Hematopoietic multipotent progenitor cell (in vitro differentiated cells): ENCODE measurements at regions not wholly inside any gene's neighbourhood (a gene's known extent, or its start where the extent isn't known, plus 50 kb on each side); places are given as distances from the start of the nearest gene placed in this dataset.
"Not testable (repeated sequence)": the region's sequence is repeated elsewhere in the genome, so short reads cannot be mapped to it uniquely, and the experiment has no call there.

ENCODE experiments used
- DNase-seq, 3 donors: peaks; one replicate each; pipeline ENCODE4 v3.0.0-alpha.2; 2011 to 2015; ENCODE audit warnings: low read depth in 2 of 3, low spot score in 2 of 3

DNA sequence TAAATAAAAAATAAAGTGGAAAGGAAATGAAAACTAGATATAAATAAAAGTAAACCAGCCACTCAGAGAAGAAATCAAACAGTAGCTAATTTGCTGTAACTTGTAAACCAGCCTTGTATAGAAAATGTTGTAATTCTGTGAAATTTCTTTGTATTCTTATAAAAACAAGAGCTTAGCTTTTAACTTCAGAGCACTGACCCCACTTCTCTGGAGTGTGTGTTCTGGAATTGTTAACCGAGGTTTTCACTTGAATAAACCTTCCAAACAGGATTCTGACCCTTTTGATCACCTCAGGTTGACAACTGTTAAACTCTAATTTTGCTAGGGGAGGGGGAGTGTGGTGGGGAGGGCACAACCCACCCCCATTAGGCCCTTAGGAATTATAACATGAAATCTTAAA lies 151.9 kb upstream of the TRIM24 start:
- no peak for DNase-seq

DNA sequence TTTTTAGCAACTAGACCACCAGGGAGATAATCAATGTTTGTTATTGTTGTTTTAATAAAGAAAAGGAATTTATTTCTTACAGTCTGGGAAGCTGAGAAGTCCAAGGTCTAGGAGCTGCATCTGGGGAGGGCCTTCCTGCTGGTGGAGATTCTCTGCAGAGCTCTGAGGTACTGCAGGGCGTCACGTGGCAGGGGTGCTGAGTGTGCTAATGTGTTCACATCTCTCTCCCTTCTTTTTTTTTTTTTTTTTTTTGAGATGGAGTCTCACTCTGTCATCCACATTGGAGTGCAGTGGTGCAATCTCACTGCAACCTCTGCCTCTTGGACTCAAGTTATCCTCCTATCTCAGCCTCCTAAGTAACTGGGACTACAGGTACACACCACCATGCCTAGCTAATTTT lies 150.9 kb upstream of the TRIM24 start:
- DNase-seq, result no peak

DNA sequence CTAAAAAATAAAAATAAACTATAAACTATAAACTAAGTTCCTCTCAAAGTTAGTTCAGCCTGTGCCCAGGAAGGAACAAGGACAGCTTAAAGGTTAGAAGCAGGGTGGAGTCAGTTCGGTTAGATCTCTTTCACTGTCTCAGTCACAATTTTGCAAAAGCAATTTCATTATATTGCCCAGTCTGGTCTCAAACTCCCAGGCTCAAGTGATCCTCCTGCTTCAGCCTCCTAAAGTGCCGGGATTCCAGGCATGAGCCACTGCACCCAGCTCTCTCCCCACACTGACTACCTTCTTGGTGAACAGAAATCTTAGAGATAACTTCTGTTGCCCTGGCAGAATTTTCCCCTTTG lies 146.3 kb upstream of the TRIM24 start:
- no peak for DNase-seq

DNA sequence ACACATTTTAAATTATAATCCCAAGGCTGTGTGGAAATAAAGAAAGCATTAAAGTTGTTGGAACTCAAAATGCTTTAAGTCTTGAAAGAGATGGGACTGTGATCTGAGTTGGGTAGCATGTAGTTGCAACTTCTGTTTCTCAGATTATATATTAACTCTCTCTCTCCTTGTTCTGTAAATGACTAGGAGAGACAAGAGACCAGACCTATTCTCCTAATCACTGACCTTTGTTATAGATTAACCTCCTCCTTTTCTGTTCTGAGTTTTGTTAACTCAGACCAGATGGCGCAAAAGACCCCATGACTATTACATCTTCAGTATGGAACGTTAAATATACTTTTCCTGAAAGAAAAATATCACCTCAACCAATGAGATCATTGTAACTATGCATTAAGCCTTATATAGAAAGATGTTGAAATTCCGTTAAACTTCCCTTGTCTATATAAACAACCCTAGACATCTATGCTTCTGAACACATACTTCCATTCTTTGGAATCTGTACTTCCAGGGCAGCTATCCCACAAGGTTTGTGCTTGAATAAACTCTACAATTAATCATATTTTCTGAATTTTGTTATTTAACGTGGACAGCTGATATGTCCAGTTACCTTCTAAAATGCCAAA lies 143.5 kb upstream of the TRIM24 start:
- no peak for DNase-seq

DNA sequence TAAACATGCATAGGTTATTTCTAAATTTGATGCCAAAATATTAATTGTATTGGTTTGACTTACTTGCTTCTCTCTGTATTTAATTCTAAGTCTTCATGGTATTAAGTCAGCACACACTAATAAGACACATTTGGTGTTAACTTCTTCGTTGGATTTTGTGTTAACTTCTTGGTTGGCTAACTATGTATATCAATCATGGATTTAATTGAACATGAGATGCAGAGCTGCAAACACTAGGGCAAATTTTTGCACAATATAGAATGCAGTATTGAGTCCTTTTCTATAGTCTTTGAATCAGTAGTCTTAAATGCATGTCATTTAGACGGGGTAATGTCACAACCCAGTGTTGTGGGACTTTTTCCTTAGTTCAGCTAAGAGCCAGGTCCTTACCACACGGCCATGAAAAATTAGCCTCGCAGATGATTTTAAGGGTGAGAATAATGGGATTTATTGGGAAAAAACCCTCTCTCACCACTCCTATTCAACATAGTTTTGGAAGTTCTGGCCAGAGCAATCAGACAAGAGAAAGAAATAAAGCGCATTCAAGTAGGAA lies 142.9 kb upstream of the TRIM24 start:
- no peak for DNase-seq

DNA sequence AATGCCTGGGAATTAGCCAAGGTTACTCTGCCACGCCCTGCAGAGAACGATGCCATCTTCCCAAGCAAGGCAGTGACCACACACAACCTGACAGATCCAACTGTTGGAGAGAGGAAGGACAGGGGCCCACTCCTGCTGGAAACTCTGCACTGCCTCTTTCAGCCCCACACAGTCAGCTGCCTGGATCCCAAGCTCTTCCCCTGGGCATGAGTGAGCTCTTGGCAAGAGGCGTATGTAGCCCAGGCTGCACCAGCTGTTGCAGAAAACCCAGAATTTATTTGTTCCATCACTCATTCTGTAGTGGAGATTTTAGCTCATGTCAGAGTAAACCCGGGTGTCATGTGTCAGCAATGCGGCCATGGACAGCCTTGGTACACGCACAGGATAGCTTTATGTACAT lies 135.1 kb upstream of the TRIM24 start:
- no peak for DNase-seq

DNA sequence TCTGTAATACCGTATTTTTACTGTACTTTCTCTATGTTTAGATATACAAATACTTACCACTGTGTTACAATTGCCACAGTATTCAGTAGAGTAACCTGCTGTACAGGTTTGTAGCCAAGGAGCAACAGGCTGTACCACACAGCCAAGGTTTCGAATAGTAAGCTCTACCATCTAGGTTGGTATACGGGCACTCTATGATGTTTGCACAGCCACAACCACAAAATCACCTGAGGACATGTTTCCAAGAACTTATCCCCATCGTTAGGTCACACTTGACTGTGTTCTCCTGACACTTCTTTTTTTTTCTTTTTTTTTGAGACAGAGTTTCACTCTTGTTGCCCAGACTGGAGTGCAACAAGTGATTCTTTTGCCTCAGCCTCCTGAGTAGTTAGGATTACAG lies 134.6 kb upstream of the TRIM24 start:
- no peak for DNase-seq

DNA sequence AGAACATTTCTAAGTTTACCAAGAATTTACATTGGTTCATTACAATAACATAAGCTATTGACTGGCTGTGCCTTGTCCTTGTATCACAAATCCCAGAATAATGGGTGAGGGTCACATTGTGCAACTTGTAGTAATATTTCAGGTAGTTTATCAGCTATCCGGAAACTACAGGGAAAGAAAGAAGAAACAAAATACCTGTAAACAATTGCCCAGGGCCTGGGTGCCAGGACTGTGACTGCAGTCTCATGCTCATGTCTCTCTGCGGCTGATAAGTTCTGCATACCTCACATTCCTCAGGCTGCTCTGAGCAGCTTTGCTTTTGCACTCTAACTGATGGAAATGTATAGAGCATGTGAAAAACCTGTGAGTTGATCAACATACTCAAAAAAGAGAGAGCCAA lies 131.8 kb upstream of the TRIM24 start:
- no peak for DNase-seq

DNA sequence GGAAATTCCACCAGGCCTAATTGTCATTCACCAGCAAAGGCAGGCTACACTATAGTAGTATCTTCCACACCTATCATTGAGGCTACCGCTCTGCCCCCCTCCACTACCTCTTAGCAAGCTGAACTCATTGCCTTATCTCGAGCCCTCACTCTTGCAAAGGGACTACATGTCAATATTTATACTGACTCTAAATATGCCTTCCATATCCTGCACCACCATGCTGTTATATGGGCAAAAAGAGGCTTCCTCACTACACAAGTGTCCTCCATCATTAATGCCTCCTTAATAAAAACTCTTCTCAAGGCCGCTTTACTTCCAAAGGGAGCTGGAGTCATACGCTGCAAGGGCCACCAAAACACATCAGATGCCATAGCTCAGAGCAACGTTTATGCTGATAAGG lies 127.2 kb upstream of the TRIM24 start:
- DNase-seq, result peak in 1 of 3 donors; percentile 15

DNA sequence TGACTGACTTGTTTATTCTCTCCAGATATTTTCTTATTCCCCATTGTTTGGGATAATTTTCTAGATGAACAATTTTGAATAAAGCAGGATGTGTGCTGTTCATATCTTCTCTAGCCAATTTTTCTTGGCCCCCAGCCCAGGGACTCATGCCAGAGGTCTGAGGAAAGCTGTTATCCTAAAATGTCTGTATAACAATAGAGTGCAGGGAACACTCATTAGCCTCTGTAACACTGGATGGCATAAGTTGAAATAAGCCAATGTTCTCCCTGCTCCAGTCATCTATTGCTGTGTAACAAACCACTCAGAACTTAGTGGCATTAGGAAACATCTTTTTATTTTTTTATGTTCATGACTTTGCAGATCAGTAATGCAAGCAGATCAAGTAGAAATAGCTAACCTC lies 121.7 kb upstream of the TRIM24 start:
- DNase-seq, result no peak

DNA sequence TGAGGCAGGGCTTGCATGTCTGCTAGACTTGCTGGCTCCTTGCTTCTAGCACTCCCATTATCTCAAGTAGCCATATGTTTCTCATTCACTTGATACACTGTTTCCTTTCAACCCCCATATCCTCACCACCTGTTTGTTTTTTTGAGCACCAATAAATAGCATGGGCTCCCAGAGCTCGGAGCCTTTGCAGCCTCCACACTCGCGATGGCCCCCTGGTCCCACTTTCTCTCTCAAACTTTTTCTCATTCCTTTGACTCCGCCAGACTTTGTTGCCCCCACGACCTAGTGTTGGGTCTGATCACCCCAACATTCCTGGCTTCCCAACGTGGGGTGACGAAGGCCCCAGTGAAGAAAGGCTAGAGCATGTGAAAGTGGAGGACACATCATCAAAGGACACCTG lies 120.8 kb upstream of the TRIM24 start:
- not testable (repeated sequence) for DNase-seq

DNA sequence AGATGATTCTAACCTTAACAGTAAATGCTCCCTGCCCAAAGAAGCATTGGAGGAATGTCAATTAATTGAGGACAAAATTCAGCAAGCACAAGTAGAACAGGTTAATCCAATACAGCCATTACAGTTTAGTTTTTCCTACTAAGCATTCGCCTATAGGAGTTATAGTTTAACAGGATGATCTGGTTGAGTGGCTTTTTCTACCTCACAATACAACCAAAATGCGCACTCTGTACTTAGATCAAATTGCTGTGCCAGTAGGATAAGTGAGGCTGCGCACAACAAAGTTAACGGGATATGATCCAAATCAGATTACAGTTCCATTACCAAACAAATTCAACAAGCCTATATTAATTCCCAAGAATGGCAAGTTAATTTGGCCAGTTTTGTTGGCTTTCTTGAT lies 117.1 kb upstream of the TRIM24 start:
- DNase-seq, result no peak

DNA sequence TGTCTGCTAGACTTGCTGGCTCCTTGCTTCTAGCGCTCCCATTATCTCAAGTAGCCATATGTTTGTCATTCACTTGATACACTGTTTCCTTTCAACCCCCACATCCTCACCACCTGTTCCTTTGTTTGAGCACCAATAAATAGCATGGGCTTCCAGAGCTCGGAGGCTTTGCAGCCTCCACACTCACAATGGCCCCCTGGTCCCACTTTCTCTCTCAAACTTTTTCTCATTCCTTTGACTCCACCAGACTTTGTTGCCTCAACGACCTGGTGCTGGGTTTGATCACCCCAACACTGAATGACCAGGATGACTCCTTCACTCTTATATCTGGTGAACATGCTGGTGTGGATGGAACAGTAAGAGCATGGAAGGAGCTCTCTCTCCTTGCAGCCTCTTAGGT lies 114.5 kb upstream of the TRIM24 start:
- no peak for DNase-seq

DNA sequence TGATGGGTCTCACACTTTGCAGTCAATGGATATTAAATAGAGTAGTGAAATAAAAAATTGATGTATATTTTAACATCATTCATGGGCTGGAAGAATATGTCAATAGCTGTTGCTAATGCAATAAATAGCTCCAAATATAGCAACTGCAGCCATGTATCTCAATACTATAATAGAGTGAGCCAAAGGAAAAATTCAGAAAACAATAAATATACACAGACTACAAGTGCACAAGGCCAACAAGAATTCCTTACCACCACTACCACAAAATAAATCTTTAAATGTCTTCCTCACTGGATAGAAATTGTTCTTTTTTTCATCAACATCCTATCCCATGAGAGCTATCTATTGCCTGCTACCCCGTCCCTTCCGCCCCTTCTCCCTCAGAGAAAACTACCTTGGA lies 113.1 kb upstream of the TRIM24 start:
- no peak for DNase-seq

DNA sequence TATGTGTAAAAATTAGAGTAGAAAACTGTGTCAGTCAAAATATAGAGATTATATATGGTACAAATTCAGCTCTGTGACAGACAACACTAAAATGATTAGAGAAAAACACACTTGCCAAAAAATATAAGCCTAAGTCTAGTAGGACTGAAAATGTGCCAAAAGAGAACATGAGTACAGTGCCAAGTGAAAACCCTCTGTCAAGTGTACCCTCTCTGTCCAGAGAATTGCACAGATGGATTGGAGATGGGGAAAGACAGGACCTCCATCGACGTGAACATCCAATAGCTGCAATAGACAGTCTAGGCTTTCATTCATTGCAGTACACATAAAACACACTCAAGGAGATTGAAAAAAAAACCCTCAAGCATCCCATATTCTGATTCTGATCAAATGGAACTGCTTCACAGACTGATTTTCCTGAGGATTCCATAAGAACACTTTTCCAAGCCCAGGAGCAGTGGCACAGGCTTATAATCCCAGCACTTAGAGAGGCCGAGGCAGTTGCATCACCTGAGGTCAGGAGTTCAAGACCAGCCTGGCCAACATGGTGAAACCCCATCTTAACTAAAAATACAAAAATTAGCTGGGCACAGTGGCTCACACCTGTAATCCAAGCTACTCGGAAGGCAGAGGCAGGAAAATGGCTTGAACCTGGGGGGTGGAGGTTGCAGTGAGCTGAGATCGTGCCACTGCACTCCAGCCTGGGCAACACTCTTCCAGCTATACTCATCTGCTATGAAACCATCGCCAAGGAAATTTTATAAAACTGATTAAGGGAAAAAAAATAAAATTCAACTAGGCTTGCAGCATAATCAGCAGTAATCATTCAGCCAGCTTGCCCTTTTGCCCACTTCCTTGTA lies 110.0 kb upstream of the TRIM24 start:
- no peak for DNase-seq

DNA sequence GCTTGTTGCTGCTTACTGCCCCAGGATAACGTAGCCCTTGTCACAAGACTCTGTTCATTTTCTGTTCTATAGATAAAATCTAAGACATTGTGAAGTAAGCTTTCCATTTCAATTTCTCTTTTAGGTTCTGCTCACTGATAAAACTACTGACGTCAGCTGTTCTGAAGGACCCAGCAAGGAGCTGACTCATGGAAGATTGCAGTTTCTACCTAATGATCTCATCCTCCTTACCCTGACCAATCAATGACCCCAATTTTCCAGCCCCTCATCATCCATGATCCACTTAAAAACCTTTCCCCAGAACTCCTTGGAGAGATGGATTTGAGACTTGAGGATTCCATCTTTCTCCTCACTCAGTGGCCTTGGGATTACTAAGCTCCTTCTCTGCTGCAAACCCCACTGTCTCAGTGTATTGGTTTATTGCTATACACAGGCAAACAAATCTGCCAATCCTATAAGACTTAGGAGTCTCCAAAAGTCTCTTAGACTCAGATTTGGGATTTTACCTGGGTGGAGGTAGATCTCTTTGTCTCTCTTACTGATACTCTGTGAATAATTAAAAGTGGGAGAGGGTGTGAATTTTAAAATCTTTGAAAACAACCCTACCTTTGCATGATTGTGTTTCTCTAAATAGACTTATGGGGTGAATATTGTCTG lies 109.2 kb upstream of the TRIM24 start:
- DNase-seq, result peak in 1 of 3 donors; percentile 24

DNA sequence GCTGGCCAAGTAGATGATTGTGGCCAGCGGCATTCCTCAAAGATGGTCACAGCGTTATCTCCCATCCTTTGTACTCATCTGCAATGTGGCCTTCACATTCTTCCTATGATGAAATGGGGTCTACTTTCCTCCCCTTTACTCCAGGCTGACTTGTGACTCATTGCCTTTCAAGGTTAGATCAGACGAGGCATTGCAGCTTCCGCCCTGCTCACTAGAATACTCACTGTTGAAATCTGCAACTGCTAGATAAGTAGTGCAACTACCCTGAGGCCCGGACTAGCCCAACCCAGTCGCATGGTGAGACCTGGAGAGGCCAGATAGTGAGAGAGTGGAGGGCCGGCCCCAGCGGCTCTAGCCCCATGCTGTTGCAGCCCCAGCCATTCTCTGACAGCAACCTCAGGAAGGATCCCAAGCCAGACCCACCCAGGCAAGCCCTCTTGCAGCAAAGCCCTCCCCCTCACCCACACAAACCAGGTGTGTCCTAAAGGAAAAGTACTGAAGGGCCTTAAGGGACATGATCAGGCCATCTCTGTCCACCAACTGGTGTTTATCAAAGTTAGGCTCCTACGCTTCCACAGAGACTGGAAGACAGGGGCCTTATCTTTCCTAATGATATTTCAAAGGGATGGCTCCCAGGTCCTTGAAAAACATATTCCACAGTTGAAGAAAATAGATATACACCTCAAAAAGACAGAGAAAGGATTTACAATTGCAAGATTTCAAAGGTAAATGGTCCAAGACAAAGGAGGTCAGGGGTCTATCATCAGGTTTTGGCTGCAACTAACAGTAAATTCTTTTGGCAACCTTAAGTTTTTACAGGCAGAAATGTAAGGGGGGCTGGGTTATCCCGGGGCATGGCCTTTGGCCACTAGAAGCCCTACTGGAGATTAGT lies 107.2 kb upstream of the TRIM24 start:
- peak in 2 of 3 donors; percentile 27 to 33 for DNase-seq

DNA sequence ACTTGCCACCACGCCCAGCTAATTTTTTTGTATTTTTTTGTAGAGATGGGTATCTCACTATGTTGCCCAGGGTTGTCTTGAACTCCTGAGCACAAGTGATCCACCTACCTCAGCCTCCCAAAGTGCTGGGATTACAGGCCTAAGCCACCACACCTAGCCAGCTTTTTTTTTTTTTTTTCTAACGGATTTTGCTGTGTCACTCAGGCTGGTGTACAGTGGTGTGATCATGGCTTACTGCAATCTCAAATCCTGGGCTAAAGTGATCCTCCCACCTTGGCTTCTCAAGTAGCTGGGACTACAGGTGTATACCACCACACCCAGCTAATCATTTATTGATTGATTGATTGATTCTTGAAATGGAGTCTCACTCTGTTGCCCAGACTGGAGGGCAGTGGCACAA lies 106.0 kb upstream of the TRIM24 start:
- DNase-seq, result no peak

DNA sequence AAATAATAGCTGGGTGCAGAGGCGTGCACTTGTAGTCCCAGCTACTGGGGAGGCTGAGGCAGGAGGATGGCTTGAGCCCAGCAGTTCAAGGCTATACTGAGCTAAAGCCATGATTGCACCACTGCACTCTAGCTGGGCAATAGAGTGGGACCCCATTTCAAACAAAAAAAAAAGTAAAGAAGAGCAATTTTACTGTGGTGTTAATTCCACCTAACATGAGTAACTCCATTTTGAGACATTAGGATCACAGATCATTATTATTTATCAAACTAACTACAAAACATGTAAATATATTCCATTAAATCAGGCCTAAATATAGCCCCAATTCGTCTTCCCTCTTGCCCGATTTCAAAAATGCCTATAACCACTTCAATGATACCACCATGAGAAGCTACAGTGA lies 104.8 kb upstream of the TRIM24 start:
- DNase-seq, result no peak

DNA sequence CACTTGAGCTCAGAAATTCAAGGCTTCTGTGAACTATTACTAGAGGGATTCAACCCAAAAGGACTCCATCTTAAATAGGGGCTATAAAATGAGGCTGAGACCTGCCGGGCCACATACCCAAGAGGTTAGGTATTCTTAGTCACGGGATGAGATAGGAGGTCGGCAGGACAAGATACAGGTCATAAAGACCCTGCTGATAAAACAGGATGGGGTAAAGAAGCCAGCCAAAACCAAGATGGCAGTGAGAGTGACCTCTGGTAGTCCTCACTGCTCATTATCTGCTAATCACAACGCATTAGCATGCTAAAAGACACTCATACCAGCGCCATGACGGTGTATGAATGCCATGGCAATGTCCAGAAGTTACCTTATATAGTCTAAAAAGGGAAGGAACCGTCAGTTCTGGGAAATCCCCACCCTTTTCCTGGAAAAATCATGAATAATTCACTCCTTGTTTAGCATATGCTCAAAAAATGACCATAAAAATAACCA lies 101.2 kb upstream of the TRIM24 start:
- no peak for DNase-seq
